NAMALWA (cell line): ENCODE measurements at regions not wholly inside any gene's neighbourhood (a gene's known extent, or its start where the extent isn't known, plus 50 kb on each side); places are given as distances from the start of the nearest gene placed in this dataset.

Experiments used
- DNase-seq: peaks from one replicate; pipeline ENCODE4 v3.0.0-alpha.2; 2015; ENCODE audit warnings: low spot score

- no peak for DNase-seq
Measured at GRCh38 chr13:22128441-22129408, 457.9 kb downstream of the FGF9 start.

DNA sequence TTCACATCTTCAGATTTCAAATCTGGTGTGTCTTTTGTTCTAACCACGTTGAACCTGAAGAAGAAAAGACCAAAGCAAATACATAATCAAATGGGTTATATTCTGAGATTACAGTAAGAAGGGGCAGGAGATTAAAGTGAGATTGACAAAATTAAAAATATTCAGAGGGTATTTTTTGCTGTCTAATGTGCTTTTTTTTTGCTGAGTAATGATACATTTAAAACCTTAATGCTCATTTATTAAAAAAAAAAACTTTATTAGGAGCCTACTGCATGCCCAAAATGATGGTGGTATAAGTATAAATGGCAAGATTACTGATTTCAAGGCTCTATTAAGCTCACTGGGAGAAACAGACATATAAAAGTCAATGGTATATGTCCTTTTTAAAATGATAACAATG is 459.4 kb downstream of the FGF9 start:
- no peak for DNase-seq

GRCh38 chr13:22134261-22134660 is 463.4 kb downstream of the FGF9 start:
- DNase-seq, result no peak

DNA sequence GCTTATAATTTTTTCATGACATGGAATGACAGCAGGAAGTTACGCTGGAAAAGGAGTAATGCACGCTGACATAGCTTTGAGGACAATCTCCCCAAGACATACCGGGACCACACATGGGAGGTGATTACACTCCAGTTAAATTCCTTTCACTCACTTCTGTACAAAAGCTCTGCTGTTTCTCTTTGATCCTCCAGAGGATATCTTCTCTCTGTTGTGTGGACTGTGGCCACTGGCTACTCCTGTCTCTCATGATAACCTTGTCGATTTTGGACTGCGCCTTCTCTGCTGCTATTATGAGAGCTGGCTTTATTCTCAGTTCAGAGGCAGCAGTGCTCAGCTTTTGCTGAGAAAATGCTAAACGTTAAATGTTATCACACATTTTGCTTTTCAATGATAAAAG is 464.6 kb downstream of the FGF9 start:
- DNase-seq, result no peak

- no peak for DNase-seq
Measured at GRCh38 chr13:22137361-22138050, 466.6 kb downstream of the FGF9 start.

- DNase-seq, result no peak
Measured at GRCh38 chr13:22138947-22139346, 468.1 kb downstream of the FGF9 start.

DNA sequence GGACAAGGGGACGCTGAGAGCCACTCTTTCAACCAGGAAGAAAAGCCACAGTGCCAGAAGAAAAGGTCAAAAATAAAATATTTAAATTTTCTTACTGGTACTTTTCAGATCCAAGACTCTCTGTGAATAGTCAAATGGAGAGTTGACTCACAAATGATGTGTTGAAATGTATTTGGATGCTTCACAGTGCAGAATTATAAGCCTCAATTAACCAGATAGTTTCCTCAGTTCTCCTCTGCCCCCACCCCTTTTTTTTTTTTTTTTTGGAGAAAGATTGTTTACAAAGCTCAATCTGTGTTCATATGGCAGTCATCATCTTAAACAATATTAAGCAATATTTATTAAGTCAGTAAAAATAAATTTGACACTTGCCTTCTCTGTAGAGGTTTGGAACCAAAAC is 470.8 kb downstream of the FGF9 start:
- DNase-seq, result no peak

- DNase-seq, result no peak
Measured at GRCh38 chr13:22143671-22144070, 472.8 kb downstream of the FGF9 start.

DNA sequence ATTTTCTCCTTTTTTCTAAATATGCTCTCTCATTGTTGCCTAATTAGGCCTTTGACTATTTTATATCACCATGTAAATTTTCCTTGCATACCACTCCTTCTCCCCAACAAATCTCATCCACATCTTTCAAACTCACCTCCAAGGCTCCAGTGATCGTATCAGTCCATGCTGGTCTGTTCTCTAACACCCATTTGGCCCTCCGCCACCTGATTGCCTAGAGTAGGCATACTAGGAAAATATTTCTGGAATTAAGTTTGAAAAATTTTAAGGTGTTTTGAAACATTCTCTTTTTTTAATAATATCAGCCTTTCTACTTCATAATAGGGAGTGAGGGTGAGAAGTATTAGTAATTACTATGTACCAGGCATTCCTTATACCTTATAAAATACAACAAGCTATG is 473.9 kb downstream of the FGF9 start:
- DNase-seq, result no peak

- no peak for DNase-seq
Measured at GRCh38 chr13:22148187-22148586, 477.3 kb downstream of the FGF9 start.

- DNase-seq, result no peak
Measured at GRCh38 chr13:22152751-22153150, 481.9 kb downstream of the FGF9 start.

- DNase-seq, result no peak
Measured at GRCh38 chr13:22154041-22154440, 483.2 kb downstream of the FGF9 start.

DNA sequence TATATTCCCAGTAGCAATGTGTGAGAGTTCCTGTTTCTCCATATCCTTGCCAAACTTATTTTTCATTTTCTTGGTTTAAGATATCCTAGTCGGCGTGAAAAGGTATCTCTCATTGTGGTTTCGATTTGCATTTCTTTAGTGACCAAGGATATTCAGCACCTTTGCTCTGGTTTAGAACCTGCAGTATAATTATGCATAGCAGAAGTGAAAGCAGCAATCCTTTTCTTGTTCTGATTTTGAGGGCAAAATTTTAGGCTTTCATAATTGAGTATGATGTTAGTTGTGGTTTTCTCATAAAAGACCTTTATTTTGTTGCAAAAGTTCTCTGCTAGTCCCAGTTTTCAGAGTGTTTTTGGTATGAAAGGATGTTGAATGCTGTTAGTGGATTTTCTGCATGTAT is 491.0 kb downstream of the FGF9 start:
- no peak for DNase-seq

GRCh38 chr13:22162889-22163288 is 492.0 kb downstream of the FGF9 start:
- DNase-seq, result no peak

GRCh38 chr13:22168437-22169190 is 497.7 kb downstream of the FGF9 start:
- DNase-seq, result no peak

- no peak for DNase-seq
Measured at GRCh38 chr13:22169473-22169872, 498.6 kb downstream of the FGF9 start.

DNA sequence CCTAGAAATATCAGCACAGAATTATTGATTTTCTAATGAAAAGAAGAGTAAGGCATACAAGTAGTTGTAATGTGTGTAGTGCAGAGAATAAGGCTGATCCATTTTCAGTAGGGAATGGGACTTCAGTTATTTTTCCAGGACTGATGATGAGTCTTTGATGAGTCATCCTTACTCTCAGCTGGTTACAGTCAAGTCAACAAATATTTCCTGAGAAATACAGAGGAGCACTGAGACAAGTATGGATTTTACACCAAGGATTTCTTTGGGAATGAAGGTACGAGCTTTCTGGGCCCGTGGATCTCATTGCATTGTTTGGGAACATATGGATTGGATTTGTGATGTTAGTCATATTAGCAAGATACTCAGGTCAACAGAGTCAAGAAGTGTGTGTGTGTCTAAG is 502.7 kb downstream of the FGF9 start:
- no peak for DNase-seq

- DNase-seq, result no peak
Measured at GRCh38 chr13:22175241-22175640, 504.4 kb downstream of the FGF9 start.

DNA sequence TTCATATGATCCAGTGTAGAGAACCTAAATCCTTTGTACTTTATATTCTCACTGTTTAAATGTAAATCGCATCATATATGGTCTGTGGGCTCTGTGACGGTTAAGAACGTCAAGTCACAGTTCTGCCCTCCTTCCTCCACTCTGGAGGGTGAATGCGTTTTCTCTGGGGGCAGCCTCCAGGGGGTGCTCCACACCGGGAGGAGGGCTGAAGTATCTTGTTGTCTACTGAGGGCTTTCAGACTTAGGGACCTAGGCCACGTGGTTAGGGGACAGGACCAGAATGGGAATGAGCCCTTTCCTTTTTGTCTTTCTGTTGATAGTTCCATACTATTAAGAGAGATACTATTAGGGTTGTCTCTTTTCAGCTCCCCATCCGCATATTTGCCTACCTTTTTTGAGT is 504.9 kb downstream of the FGF9 start:
- no peak for DNase-seq

DNA sequence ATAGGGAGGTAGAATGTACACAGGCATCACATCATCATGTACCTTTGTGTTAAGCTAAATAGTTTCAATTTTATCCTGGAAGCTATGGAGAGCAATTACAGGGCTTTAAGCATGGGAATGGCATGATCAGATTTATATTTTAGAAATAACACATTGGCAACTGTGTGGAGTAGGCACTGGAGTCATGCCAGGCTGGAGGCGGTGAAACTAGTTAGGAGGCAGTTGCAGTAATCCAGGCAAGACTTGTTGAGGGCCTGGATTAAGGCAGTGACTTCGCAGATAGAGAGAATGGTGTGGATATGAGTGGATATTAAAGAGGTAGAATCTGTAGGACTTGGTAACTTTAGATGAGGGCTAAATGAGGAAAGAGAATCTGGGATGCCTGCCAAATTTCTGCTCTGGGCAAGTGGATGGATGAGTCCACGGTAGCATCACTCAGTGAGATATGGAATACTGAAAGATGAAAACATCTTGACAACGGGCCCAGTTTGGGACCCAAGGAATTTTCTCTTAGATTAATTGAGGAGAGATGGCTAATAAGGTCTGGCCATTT is 506.2 kb downstream of the FGF9 start:
- DNase-seq, result no peak

GRCh38 chr13:22178878-22179277 is 508.0 kb downstream of the FGF9 start:
- no peak for DNase-seq

DNA sequence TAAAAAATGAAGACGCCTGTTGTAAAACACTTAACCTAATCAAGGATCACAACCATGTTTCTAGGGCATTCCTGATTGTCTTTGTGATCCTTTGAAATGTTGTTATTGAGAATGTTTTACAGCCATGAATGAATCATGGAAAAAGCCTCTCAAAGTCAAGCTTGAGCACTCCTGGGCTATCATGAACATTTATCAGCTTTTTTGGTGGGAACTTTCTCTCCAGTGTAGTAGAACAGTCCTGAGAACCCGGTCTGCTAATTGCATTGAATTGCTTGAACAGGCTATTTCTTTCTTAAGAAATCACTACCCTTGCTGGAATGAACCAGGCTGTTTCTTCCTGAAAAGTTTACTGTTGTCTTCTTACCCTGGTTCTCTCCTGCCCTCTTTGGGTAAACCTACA is 516.5 kb downstream of the FGF9 start:
- no peak for DNase-seq
